Brain microvascular endothelial cell (primary cell): ENCODE measurements at regions not wholly inside any gene's neighbourhood (a gene's known extent, or its start where the extent isn't known, plus 50 kb on each side); places are given as distances from the start of the nearest gene placed in this dataset.
"Not testable (repeated sequence)": the region's sequence is repeated elsewhere in the genome, so short reads cannot be mapped to it uniquely, and the experiment has no call there.

ENCODE experiments used
- DNase-seq: peaks from one replicate; pipeline ENCODE4 v3.0.0-alpha.2; 2020
- H3K27ac ChIP-seq: fragments of 250-450 bp; sonication (Bioruptor Pico); 2 replicates; pipeline ENCODE4 v1.5.1; 2020; ENCODE audit warnings: mild to moderate bottlenecking, moderate library complexity
- H3K27me3 ChIP-seq: fragments of 250-450 bp; sonication (Bioruptor Pico); replicated peaks from 2 replicates; pipeline ENCODE4 v1.5.1; 2020; ENCODE audit warnings: mild to moderate bottlenecking
- H3K36me3 ChIP-seq: fragments of 250-450 bp; sonication (Bioruptor Pico); replicated peaks from 2 replicates; pipeline ENCODE4 v1.5.1; 2020; ENCODE audit warnings: mild to moderate bottlenecking
- H3K4me3 ChIP-seq: 2 replicates; pipeline ENCODE4 v1.5.1; 2011; ENCODE audit warnings: low read depth, mild to moderate bottlenecking, control low read depth, low read length, moderate library complexity
- CTCF ChIP-seq: IDR thresholded peaks from 2 replicates; pipeline ENCODE4 v1.5.1; 2011; ENCODE audit warnings: low read depth, mild to moderate bottlenecking, moderate library complexity, low read length, control low read depth, inconsistent platforms; ENCODE audit errors: missing control alignments
- in situ Hi-C: cut with HindIII; loops from 2 replicates; pipeline ENCODE4 v1.10.0; 2017; ENCODE audit warnings: low sequenced_read_pairs, low pct_ligation_motif_present

- in situ Hi-C loops: no loop called here
- Histone ChIP-seq H3K27ac (no peak overlapping the region), H3K36me3 (no peaks in the 10 kb centered on the region), H3K4me3 (no peak overlapping the region), H3K27me3 (no peaks in the 10 kb centered on the region)
- TF ChIP-seq CTCF: no peak
- DNase-seq: no peak
These were observed 75.4 kb upstream of the CDC42EP3 start for GRCh38 chr2:37746883-37747282.

GRCh38 chr2:37748541-37748940, 77.1 kb upstream of the CDC42EP3 start:
- Histone ChIP-seq H3K27me3 (no peaks in the 10 kb centered on the region), H3K27ac (no peak overlapping the region), H3K36me3 (no peaks in the 10 kb centered on the region), H3K4me3 (no peak overlapping the region)
- no peak for TF ChIP-seq CTCF
- no peak for DNase-seq
- in situ Hi-C loops: no loop called here

- DNase-seq, H3K27me3 ChIP-seq, H3K36me3 ChIP-seq, in situ Hi-C loops, H3K4me3 ChIP-seq, H3K27ac ChIP-seq: not testable (repeated sequence)
These were observed 78.8 kb upstream of the CDC42EP3 start for GRCh38 chr2:37750286-37750685.

- H3K36me3 ChIP-seq: no peaks in the 10 kb centered on the region
- H3K27me3 ChIP-seq: no peaks in the 10 kb centered on the region
- in situ Hi-C loops: no loop called here
- H3K4me3 ChIP-seq: no peak overlapping the region
- no peak for TF ChIP-seq CTCF
- DNase-seq: no peak
- no peak overlapping the region for H3K27ac ChIP-seq
These were observed 81.3 kb upstream of the CDC42EP3 start for GRCh38 chr2:37752766-37753165.

- in situ Hi-C loops: no loop called here
- no peak for DNase-seq
- Histone ChIP-seq H3K27me3 (no peaks in the 10 kb centered on the region), H3K27ac (no peak overlapping the region), H3K4me3 (no peak overlapping the region), H3K36me3 (no peaks in the 10 kb centered on the region)
- TF ChIP-seq CTCF: no peak
These were observed 82.3 kb upstream of the CDC42EP3 start for GRCh38 chr2:37753758-37754157.

GRCh38 chr2:37755961-37756559, 84.6 kb upstream of the CDC42EP3 start:
- H3K27ac ChIP-seq, in situ Hi-C loops, DNase-seq, H3K36me3 ChIP-seq, H3K27me3 ChIP-seq, H3K4me3 ChIP-seq: not testable (repeated sequence)

GRCh38 chr2:37757456-37757855, 86.0 kb upstream of the CDC42EP3 start:
- H3K27ac ChIP-seq, in situ Hi-C loops, H3K36me3 ChIP-seq, H3K4me3 ChIP-seq, DNase-seq, H3K27me3 ChIP-seq: not testable (repeated sequence)

GRCh38 chr2:37758141-37758601, 86.7 kb upstream of the CDC42EP3 start:
- in situ Hi-C loops, H3K27me3 ChIP-seq, H3K4me3 ChIP-seq, H3K36me3 ChIP-seq, H3K27ac ChIP-seq, DNase-seq: not testable (repeated sequence)

GRCh38 chr2:37759989-37760388, 88.5 kb upstream of the CDC42EP3 start:
- H3K27ac ChIP-seq, H3K36me3 ChIP-seq, DNase-seq, H3K27me3 ChIP-seq, in situ Hi-C loops, H3K4me3 ChIP-seq: not testable (repeated sequence)
